Stimulated activated CD4-positive, alpha-beta T cell treated with anti-CD3 and anti-CD28 coated beads, TNF-alpha, amount 100 ng/mL, for 48 hours (primary cell): ENCODE measurements at regions not wholly inside any gene's neighbourhood (a gene's known extent, or its start where the extent isn't known, plus 50 kb on each side); places are given as distances from the start of the nearest gene placed in this dataset.
A peak's percentile ranks its signal among the peaks of the same experiment; 100 is the strongest.
"Not testable (repeated sequence)": the region's sequence is repeated elsewhere in the genome, so short reads cannot be mapped to it uniquely, and the experiment has no call there.

Experiments
- DNase-seq, 3 donors: peaks; one replicate each; pipeline ENCODE4 v3.0.0-alpha.2; 2020; ENCODE audit warnings: low read depth in 3 of 3

GRCh38 chr1:67482733-67483482, 52.7 kb upstream of the SERBP1 start:
- no peak for DNase-seq

GRCh38 chr1:67484492-67484891, 54.3 kb upstream of the SERBP1 start:
- DNase-seq = no peak

- DNase-seq = no peak
These were observed 55.0 kb upstream of the SERBP1 start for GRCh38 chr1:67485046-67485811.

GRCh38 chr1:67489643-67490042, 59.4 kb upstream of the SERBP1 start:
- DNase-seq = no peak

GRCh38 chr1:67491280-67491679, 61.1 kb upstream of the SERBP1 start:
- no peak for DNase-seq

GRCh38 chr1:67493148-67493547, 62.9 kb upstream of the SERBP1 start:
- no peak for DNase-seq

GRCh38 chr1:67495327-67495726, 65.1 kb upstream of the SERBP1 start:
- no peak for DNase-seq

GRCh38 chr1:67496329-67496728, 66.1 kb upstream of the SERBP1 start:
- no peak for DNase-seq

GRCh38 chr1:67500413-67500959, 70.3 kb upstream of the SERBP1 start:
- DNase-seq = peak; percentile 77 to 82 (median 79)

- no peak for DNase-seq
These were observed 73.8 kb upstream of the SERBP1 start for GRCh38 chr1:67503974-67504373.

GRCh38 chr1:67513392-67514294, 83.4 kb upstream of the SERBP1 start:
- DNase-seq = not testable (repeated sequence)

- DNase-seq = no peak
These were observed 84.1 kb upstream of the SERBP1 start for GRCh38 chr1:67514300-67514699.

GRCh38 chr1:67514786-67515185, 84.6 kb upstream of the SERBP1 start:
- DNase-seq = no peak

GRCh38 chr1:67515324-67516080, 85.3 kb upstream of the SERBP1 start:
- no peak for DNase-seq

GRCh38 chr1:67517046-67517445, 86.8 kb upstream of the SERBP1 start:
- no peak for DNase-seq

GRCh38 chr1:67522001-67522441, 91.8 kb upstream of the SERBP1 start:
- no peak for DNase-seq

GRCh38 chr1:67522793-67523192, 92.6 kb upstream of the SERBP1 start:
- DNase-seq = no peak

- no peak for DNase-seq
These were observed 94.2 kb upstream of the SERBP1 start for GRCh38 chr1:67524143-67525052.

- no peak for DNase-seq
These were observed 95.0 kb upstream of the SERBP1 start for GRCh38 chr1:67525053-67525760.
